Globus pallidus (tissue), 1 donor: ENCODE measurements at regions not wholly inside any gene's neighbourhood (a gene's known extent, or its start where the extent isn't known, plus 50 kb on each side); places are given as distances from the start of the nearest gene placed in this dataset.
A peak's percentile ranks its signal among the peaks of the same experiment; 100 is the strongest.

Source experiments
- DNase-seq: peaks from one replicate; pipeline ENCODE4 v3.0.0-alpha.2; 2015; ENCODE audit warnings: low spot score

DNA sequence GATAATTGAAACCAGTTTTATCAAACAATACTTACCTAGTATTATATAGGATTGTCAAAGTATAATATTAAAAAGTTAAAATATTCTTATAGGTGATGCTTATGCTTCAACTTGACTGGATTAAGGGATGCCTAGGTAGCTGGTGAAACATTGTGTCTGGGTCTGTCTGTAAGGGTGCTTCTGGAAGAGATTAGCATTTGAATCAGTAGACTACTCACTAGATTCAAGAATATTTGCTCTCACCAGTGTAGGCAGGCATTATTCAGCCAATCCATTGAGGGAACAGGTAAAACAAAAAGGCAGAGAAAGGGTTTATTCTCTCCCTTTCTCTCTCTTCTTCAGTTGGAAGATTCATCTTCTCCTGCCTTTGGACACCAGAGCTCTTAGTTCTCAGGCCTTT is 486.8 kb upstream of the GOLIM4 start:
- DNase-seq: no peak

DNA sequence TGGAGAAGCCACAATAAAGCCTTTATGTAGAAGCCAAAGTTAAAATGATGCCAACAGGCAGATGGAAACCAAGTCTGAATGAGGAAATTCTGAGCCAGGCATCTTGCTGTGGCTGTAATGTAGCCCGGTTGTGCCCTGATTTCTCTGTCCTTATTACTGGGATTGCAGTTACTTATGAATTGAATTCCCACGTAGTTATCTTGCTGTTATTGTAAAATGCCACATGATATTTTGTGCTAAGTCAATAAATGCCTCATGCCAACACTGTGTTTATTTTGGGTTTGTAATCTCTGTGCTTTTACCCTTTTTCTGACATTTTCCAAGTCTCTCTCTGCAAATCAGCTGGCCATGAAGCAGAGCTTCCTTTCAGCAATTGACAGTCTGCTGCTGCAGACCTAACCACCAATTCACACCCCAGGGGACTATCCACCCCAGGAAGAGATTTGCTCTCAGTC is 486.1 kb upstream of the GOLIM4 start:
- peak; percentile 87 for DNase-seq

DNA sequence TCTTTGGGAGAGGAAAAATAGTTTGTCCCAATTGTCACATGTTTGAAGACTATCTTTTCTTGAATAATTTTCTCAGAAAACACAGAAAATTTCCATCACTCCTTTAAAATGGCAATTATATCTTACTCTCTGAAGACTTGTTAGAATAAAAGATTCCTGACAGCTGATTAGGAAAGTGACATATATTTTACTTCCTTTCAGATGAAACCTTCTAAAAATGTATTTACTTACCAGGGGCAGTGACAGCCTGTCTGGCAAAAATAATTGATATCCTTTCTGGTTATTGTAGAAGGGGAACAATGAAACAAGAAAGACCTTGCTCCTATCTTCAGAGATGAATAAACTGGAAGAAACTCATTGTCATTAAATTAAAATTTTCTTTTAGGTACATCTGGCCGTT is 483.3 kb upstream of the GOLIM4 start:
- no peak for DNase-seq

DNA sequence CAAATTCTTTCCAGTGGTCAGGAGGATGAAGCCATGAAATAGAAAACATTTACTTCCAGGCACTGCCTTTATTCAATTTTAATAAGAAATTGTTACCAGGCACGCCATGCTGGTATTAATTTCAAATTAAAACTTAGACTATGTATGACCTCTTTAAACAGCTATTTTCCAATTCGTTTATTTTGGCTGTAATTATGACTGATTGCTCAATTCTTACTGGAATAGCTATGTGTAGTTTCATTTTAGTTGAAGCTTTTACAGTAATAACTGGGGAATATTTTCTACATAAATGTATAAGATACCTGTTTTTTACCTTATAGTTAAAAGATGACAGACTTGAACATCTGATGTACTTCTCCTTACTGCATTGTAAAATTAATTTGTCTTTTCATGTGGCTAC is 480.0 kb upstream of the GOLIM4 start:
- no peak for DNase-seq

DNA sequence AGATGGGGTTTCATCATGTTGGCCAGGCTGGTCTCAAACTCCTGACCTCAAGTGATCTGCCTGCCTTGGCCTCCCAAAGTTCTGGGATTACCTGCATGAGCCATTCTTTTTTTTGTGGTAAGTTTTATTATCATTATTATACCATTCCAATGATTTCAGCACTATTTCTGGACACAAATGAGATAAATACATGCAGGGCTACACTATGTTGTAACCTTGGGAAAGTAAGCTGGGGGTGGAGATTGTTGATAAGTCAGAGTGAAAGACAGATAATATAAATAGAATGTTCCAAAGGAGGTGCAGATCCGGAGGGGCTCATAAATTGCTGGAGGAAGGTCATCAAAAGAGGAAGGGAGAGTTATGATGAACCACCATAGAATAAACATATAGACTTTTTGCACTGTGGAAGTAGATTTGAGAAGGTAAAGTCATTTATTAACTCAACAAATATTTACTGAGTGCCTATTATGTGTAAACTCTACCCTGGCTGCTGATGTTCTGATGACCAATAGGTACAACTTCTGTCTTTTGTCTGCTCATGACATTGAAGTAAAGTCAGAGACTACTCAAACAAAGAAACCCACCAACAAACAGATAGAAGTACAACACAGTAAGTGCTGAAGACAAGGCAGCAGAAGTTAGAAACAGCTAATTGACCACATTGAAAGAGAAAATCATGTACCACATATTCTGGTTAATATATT is 478.9 kb upstream of the GOLIM4 start:
- DNase-seq: no peak

DNA sequence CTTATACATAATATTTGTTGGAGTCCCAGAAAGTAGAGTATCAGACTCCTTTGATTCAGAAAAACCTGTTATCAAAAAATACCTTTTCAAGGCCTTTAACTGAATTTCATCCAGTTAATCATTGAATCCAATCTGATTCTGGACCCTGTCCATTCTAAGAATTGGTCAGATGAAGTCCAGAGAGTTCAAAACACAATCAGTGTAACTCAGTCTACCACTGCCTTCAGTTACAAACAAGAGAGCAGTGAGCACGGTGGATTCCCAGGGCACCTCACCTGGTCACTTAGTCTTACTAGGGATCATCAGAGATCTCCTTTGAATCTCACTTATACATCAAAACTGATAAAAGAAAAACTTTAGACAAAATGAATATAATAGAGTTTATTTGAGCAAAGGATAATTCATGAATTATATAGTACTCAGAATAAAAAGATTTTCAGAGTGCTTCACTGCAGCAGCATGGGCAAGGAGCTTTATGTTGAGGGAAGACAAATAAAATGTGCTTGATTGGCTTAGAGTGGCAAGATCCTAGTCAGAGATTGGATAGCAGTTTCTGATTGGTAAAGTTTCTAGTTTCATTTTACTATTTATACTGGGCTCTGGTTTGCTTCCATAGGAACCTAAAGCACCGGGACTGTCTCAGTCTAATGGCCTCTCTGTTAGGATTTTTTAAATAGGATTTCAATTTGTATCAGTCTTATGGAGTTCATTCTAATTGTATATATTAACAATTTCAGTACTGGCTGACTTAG is 474.9 kb upstream of the GOLIM4 start:
- no peak for DNase-seq

DNA sequence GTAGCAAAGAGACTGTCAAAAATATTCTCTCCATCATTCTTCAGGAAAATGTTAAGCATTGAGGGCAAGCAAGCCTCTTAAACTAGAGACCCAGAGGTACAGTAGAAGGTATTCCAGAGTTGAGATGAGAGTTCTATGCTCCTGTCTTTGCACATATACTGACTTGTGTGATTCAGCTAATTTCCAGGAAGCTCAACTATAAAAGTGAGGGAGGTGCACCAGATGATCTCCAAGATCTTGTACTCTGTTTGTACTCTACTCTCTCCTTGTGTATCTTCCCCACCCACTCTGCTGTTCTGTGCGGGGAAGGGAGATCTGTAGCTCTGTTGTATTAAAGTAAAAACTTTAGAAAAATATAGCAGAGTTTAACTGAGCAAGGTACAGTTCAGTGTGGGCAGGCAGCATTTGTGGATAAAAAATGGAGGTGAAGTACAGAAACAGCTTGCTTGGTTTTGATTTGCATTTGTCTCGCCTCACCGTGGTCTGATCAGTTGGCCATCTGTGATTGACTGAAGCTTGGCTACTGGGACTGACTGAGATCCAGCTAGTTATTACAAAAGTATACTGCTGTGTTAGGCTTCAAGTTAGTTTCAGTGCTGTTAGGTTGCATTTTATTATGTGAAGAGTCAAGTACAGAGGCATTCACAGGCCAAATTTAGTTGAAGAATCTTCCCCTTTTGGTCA is 463.1 kb upstream of the GOLIM4 start:
- DNase-seq: no peak

DNA sequence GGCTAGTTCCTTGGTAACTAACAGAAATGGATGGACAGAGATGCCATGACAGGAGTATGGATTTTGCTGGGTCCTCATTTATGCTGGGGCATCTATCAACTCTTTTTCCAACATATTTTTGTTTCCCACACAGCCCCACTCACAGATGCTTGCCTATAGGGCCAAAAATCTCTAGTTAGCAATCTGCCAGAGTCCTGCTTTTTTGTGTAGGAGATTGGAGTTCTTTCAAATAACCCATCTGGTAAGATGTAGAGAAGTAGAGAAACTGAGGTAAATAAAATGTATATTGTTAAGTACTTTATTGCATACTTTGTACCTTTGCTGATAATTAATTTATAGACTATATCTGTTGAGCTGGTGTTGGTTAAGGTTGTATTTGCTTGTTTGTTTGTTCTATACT is 456.5 kb upstream of the GOLIM4 start:
- no peak for DNase-seq

DNA sequence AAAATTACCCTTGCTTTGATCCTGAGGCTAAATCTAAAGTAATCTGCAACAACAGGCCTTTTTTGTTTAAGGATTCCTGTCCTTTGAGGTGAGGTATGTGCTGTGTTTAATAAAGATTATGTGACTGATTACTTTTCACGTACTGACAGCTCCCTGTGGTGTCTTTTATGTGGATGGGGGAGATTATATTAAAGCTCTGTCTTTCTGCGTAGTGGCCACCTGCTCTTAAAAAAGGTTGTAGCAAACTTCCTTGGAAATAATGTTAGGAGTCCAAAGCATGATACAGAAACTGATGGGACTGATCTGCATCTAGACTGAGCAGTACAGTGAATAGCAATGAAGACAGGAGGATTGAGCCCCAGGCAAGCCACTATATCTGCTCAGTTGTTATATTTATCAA is 453.0 kb upstream of the GOLIM4 start:
- DNase-seq: no peak

DNA sequence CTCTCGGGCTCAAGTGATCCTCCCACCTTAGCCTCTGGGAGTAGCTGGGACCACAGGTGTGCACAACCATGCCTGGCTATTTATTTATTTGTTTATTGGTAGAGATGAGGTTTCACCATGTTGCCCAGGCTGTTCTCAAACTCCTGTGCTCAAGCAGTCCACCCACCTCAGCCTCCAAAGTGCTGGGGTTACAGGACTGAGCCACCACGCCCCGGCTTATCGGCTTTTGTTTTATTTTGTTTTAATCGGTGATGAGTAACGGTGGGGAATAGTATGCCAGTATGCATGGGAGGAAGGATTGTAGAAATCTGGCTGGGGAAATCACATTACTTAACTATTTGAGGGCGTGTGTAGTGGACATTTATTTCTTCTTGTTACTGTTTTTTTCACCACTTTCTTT is 451.0 kb upstream of the GOLIM4 start:
- no peak for DNase-seq

DNA sequence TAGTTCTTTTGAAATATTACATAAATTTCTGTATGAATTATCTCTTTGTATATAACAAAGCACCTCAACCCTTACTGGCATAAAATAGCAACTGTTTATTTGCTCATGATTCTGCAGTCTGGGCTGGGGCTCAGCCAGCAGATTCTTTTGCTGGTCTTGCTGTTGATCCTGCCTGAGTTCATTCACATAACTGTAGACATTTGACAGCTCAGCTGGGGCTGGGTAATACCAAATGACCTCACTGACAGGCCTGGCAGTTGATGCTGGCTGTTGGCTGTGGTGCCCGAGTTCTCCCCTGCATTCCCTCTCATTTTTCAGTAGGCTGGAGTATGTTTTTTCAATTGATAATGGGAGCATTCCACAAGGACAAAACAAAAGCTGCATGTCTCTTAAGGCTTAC is 449.9 kb upstream of the GOLIM4 start:
- peak; percentile 24 for DNase-seq

DNA sequence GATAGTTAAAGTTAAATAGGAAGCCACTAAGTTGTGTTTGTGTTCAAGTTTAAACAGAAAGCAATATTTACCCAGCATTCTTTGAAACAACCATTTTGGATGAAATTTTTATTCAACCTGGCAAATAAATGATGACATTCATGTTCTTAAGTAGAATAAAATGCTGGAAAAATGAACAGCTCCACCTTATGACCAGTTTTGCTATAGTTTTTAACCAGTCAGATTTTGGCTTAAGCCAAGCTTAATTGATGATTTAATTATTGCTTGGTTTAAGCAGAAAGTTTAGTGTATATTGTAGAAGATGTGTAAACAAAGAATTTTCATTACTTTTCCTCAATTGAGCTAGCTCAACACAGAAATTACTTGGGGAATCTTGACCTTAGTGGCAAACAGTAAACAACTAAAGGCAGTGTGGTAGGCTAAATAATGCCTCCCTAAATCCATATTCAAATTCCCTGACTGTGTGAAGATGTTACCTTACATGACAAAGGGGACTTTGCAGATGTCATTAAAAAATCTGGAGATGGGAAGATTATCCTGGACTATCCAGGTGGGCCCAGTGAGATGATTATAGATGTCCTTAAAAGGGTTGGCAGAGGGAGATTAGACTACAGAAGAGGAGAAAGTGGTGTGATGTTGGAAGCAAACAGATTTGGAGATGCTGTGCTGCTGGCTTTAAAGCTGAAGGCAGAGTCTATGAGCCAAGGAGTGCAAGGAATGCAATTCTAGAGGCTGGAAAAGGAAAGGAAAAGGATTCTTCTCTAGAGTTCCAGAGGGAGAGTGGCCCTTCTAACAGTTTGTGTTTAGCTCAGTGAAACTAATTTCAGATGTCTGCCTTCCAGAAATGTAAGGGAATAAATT is 448.6 kb upstream of the GOLIM4 start:
- no peak for DNase-seq

DNA sequence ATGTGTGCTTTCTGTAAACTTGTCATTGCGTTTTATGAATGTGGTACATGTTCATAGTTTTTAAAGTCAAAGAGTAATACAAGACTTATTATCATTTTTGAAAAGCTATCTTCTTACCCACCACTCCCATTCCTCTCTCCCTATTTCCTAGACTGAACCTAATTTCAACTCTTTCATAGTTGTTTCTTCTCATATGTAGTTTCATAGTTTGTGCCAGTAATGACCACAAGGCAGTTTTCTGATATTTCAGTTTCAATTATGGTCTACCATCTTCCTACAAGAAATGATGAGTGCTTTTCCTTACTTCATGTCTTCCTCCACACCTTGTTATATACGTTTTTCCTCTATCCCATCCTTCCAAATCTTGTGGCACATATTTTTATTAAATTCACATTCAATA is 445.0 kb upstream of the GOLIM4 start:
- no peak for DNase-seq

DNA sequence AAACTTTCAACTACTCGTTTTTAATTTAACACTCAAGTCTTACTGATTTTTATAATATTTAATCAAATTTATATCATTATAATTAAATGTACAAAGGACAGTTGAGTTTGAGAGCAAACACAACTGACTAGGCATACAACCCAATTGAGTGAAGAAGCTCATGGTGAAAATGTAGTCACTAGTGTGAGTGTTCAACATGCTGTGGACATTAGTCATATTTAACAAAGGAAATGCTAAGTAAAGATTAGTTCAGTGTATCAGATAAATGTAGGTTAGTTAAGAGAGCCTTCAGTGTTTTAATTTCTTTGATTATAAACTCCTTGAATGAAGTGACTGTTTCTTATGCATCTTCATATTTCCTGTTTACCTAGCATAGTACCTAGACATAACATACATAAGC is 444.2 kb upstream of the GOLIM4 start:
- no peak for DNase-seq

DNA sequence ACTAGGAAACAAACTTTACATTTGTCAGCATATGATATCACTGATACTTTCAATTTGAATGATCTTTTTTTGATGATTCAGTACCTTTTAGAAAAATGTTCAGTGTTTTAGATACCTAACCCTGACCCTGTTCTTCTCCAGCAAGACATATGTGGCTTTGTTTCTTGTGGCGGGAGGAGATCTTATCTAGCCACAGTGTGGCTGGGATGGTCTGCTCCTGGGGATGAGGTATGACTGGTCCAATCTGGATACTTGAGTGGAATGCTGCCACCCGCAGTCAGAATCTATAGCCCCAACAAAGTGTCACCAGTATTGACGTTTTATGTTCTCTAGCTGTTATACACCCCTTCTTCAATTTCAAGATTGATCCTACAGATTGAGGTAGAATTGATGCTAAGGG is 439.0 kb upstream of the GOLIM4 start:
- no peak for DNase-seq

DNA sequence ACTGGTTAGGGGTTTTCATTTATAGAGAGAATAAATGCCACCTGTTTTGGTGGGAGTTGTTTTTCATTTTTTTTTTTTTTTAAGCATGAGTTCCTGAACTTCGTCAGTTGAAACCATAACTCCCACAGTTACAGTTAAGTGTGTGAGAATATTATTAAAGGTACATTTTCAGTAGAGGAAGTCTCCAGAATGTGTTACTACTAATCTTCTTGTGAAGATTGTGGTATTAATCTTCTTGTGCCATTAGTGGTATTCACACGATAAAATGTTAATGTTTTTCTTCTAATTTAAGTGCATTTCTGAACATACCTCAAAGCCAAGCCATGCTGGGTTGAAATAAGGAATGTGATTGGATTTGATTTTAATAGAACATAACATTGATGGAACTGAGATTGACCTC is 437.9 kb upstream of the GOLIM4 start:
- DNase-seq: no peak

DNA sequence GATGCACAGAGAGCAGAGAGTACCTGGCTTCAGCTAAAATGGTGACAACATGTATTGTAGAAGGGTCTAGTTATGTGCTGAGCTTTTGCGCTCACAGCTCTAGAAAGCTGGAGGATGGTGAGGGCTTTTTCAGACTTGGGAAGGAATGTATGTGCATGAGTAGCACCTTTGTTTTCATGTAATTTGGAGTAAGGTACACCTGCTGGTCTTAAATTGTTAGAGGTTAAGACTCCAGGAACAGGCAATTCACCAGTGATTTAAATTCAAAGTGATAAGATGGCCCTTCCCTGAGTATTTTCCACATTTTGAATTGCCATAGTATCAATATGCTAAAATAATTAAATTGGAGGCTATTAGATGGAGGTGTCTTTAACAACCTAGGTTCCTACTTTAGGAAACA is 436.4 kb upstream of the GOLIM4 start:
- no peak for DNase-seq

DNA sequence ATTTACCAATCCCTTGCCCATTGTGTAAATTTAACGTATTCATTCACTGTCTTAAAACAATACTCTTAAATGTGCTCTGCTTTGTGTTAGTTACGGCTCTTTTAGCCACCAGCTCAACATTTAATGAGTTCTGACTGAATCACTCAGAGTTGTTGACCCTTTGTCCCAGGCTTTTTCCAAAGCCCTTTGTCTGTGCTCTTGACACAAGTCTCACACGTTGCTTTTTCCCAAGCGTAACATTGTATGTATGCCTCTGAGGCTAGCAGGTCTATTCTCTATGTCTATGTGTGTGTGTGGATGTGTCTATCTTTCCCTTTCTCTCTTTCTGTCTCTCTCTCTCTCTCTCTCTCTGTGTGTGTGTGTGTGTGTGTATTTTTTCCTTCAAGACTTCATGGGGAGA is 435.4 kb upstream of the GOLIM4 start:
- DNase-seq: no peak

DNA sequence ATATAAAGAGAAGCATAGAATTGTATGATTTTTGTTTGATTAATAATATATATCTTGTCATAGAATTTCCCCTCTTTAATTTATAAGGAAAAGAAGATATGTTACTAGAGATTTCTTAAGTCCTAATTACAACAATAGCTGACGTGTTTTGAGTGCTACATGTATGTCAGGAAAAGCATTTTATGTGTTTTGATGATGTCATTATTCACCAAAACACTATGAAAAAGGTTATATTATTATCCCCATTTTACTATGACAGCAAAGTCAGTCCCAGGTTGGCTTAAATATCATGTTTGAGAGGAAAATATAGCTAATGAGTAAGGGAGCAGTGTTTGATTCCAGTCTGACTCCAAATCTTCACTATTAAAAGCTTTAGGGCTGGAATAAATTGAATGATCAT is 428.4 kb upstream of the GOLIM4 start:
- DNase-seq: no peak

DNA sequence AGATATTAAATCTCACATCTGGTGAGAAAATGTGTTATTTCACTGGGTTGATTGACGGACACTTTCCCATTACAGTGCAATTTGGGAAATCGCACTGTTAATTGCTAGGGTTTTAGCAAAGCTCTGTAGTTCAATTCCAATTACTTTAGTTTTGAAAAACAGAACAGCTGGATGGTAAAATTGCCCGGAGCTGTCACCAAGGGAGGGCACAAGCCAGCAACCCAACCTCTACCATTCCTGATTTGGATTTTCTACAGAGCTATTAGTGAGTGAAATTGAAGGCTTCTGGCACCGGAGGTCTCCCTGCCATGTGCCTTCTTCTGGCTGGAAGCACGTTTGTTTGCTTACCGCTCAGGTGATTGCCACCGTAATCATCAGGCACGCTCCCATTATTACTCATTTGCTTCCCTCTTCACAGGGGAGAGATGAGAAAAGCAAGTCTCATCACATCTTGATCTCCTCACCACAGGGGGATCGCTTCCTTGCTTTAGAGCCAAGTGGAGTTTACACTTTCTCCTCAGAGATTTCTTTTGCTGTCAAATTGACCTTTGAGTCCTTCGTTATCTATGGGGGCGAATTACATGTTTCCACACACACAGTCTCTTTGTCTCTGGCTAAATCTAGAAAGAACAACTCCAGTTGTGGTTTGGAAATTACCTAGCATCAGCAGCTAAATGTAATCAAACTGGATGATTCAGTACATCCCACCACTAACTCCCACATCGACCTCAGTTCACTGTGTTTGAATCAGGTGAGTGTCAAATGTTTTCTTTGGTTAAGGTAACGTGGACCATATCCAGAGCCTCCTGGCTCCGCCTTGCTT is 421.7 kb upstream of the GOLIM4 start:
- DNase-seq: no peak

DNA sequence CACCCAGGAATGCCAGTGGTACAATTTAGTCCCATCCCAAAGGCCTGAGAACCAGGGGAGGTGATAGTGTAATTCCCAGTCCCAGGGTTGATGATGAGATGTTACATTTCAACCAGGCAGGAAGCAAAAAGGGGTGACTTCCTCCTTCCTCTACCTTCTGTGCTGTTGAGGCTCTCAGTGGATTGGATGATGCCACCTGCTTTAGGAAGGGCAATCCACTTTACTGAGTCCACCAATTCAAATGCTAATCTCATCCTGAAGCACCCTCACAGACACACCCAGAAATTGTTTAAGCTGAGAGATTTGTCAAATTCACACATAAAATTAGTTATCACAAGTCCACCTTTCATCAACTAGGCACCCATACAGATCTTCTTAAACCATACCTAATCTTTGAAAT is 418.5 kb upstream of the GOLIM4 start:
- DNase-seq: no peak
